OCI-LY3 (cell line): ENCODE measurements at regions not wholly inside any gene's neighbourhood (a gene's known extent, or its start where the extent isn't known, plus 50 kb on each side); places are given as distances from the start of the nearest gene placed in this dataset.

Source experiments
- H2AFZ ChIP-seq: fragments of 200-600, 300-600 bp; shearing (Covaris generic); 2 replicates; pipeline ENCODE4 v1.6.0; 2014; ENCODE audit warnings: antibody characterized with exemption, low read depth, low read length
- H3K27ac ChIP-seq: fragments of 200-600, 300-600 bp; sonication (generic); 2 replicates; pipeline ENCODE4 v1.5.1; 2014; ENCODE audit warnings: mild to moderate bottlenecking, low read length, moderate library complexity, mixed read lengths
- H3K27me3 ChIP-seq: fragments of 200-600, 300-600 bp; sonication (generic); 2 replicates; pipeline ENCODE4 v1.6.1; 2014; ENCODE audit warnings: low read depth, low read length, mixed read lengths
- H3K36me3 ChIP-seq: fragments of 200-600, 300-600 bp; sonication (generic); replicated peaks from 2 replicates; pipeline ENCODE3; 2014; ENCODE audit warnings: low read depth, low read length, mixed read lengths
- H3K4me1 ChIP-seq: fragments of 300-600, 200-600 bp; sonication (generic); 2 replicates; pipeline ENCODE4 v1.6.1; 2014; ENCODE audit warnings: low read length, mixed read lengths
- H3K4me2 ChIP-seq: fragments of 200-600, 300-600 bp; sonication (generic); 2 replicates; pipeline ENCODE4 v1.6.1; 2014; ENCODE audit warnings: low read length, mixed read lengths
- H3K4me3 ChIP-seq: fragments of 300-600, 200-600 bp; sonication (generic); 2 replicates; pipeline ENCODE4 v1.5.1; 2014; ENCODE audit warnings: antibody characterized with exemption, mild to moderate bottlenecking, low read length, moderate library complexity
- H3K79me2 ChIP-seq: fragments of 300-600, 200-600 bp; shearing (Covaris generic); 2 replicates; pipeline ENCODE4 v1.6.1; 2014; ENCODE audit warnings: mild to moderate bottlenecking, low read length, mixed read lengths
- H3K9ac ChIP-seq: fragments of 300-600, 200-600 bp; shearing (Covaris generic); 2 replicates; pipeline ENCODE4 v1.6.0; 2014; ENCODE audit warnings: mild to moderate bottlenecking, low read length, moderate library complexity
- H3K9me3 ChIP-seq: fragments of 200-600, 300-600 bp; shearing (Covaris generic); 2 replicates; pipeline ENCODE4 v1.6.1; 2014; ENCODE audit warnings: low read length, mixed read lengths; ENCODE audit not compliant: insufficient read depth
- H4K20me1 ChIP-seq: fragments of 200-600, 300-600 bp; sonication (generic); 2 replicates; pipeline ENCODE4 v1.6.1; 2016; ENCODE audit warnings: low read length, mixed read lengths; ENCODE audit not compliant: insufficient read depth
- CTCF ChIP-seq: fragments of 200-600, 300-600 bp; sonication (generic); IDR thresholded peaks from 2 replicates; pipeline ENCODE4 v1.5.1; 2014; ENCODE audit warnings: antibody characterized with exemption, low read length, low read depth
- EZH2phosphoT487 ChIP-seq: fragments of 200-600 bp; shearing (Covaris generic); IDR thresholded peaks from 2 replicates; pipeline ENCODE4 v1.6.1; 2018; ENCODE audit warnings: antibody characterized with exemption, mixed run types, low read depth

DNA sequence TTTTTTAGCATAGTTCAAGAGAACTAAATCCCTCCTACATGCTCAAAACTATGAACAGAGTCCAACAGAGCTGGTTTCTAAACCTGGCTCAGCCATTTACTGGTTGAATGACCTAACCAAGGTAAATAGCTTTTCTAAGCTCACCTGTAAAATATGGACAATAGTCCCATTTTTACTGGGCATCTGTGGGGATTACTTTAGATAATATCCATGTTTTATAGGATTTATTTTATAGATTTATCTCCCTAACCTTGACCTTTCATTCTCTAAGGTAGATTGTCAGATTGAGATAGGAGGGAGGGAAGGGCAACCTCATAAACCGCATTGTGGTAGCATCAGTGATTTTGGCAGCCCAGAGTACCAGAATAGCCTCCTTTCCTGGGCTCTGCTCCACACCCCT is 178.5 kb upstream of the TOX3 start:
- Histone ChIP-seq H4K20me1 (no peaks in the 10 kb centered on the region), H3K4me3 (no peak overlapping the region), H3K4me1 (no peaks in the 10 kb centered on the region), H3K27me3 (no peaks in the 10 kb centered on the region), H3K36me3 (no peaks in the 10 kb centered on the region), H3K27ac (no peak overlapping the region), H3K4me2 (no peak overlapping the region), H3K9ac (no peak overlapping the region), H3K79me2 (no peaks in the 10 kb centered on the region), H2AFZ (no peak overlapping the region), H3K9me3 (no peaks in the 10 kb centered on the region)
- no peak for TF ChIP-seq CTCF
- no peak for TF ChIP-seq EZH2phosphoT487

DNA sequence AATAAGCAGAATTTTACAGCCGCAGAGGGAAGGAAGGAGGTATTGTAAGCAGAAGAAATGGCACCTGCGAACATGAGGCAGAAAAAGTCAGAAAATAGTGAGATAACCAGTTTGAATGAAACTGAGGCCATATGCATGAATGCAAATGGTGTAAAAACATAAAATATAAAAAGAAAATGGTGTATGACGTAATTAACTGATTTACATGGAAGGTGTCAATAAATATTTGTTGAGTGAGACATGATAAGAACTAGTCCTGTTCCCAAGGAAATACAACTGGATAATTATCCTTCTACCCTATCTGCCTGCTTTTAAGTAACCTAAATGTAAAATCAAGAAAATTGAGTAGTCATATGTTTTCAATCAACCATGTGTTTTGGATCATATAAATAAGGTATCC is 178.1 kb upstream of the TOX3 start:
- Histone ChIP-seq H3K9me3 (no peaks in the 10 kb centered on the region), H3K36me3 (no peaks in the 10 kb centered on the region), H3K4me2 (no peak overlapping the region), H3K9ac (no peak overlapping the region), H3K27me3 (no peaks in the 10 kb centered on the region), H3K4me3 (no peak overlapping the region), H4K20me1 (no peaks in the 10 kb centered on the region), H3K27ac (no peak overlapping the region), H3K79me2 (no peaks in the 10 kb centered on the region), H3K4me1 (no peaks in the 10 kb centered on the region), H2AFZ (no peak overlapping the region)
- TF ChIP-seq CTCF (no peak), EZH2phosphoT487 (no peak)

GRCh38 chr16:52721331-52721730 is 174.4 kb upstream of the TOX3 start:
- no peak for TF ChIP-seq EZH2phosphoT487
- TF ChIP-seq CTCF, result no peak
- H2AFZ ChIP-seq, result no peak overlapping the region
- H3K79me2 ChIP-seq, result no peaks in the 10 kb centered on the region
- H3K9ac ChIP-seq, result no peak overlapping the region
- H3K9me3 ChIP-seq, result no peaks in the 10 kb centered on the region
- H3K4me3 ChIP-seq, result no peak overlapping the region
- H3K27ac ChIP-seq, result no peak overlapping the region
- no peaks in the 10 kb centered on the region for H3K27me3 ChIP-seq
- H3K4me2 ChIP-seq, result no peak overlapping the region
- no peaks in the 10 kb centered on the region for H4K20me1 ChIP-seq
- H3K4me1 ChIP-seq, result no peaks in the 10 kb centered on the region
- no peaks in the 10 kb centered on the region for H3K36me3 ChIP-seq

- TF ChIP-seq CTCF, result no peak
- no peak for TF ChIP-seq EZH2phosphoT487
- Histone ChIP-seq H3K9me3 (no peaks in the 10 kb centered on the region), H3K9ac (no peak overlapping the region), H3K4me2 (no peak overlapping the region), H3K4me3 (no peak overlapping the region), H3K27ac (no peak overlapping the region), H2AFZ (no peak overlapping the region), H3K4me1 (no peaks in the 10 kb centered on the region), H3K79me2 (no peaks in the 10 kb centered on the region), H3K27me3 (no peaks in the 10 kb centered on the region), H4K20me1 (no peaks in the 10 kb centered on the region), H3K36me3 (no peaks in the 10 kb centered on the region)
Measured at GRCh38 chr16:52718046-52718445, 171.1 kb upstream of the TOX3 start.
